HepG2 (cell line): ENCODE measurements at regions not wholly inside any gene's neighbourhood (a gene's known extent, or its start where the extent isn't known, plus 50 kb on each side); places are given as distances from the start of the nearest gene placed in this dataset.

Experiments
- ATAC-seq: fragments of 200-7000 bp; cut with Tn5 transposase; 3 replicates; pipeline ENCODE4 v1.9.1; 2020; ENCODE audit warnings: mild to moderate bottlenecking, moderate library complexity
- BruUV-seq: library from RNA; stranded (reverse); fragments of 400-500 nt; replicated peaks from 2 replicates; lab custom pipeline; 2021; lab: Mats Ljungman, UMichigan
- CTCF ChIA-PET: fragments of 300-600 bp; formaldehyde crosslinking; extraction: SDS; loops from one replicate; lab custom pipeline; 2021; ENCODE audit warnings: low total read pairs, inconsistent platforms, low intra/inter-chr PET ratio; lab: Yijun Ruan, JAX
- POLR2A ChIA-PET: fragments of 350-600 bp; sonication (Branson Sonifier 250); formaldehyde crosslinking; loops from one replicate; lab custom pipeline; 2020; ENCODE audit warnings: antibody characterized with exemption, inconsistent platforms; lab: Yijun Ruan, JAX
- DNase-seq: peaks from one replicate; pipeline ENCODE4 v3.0.0-alpha.2; 2015; ENCODE audit warnings: low spot score
- FAIRE-seq: peaks from 3 replicates; lab custom pipeline; 2011; peaks lifted over from hg19 to GRCh38; lab: Jason Lieb, UNC
- H2AFZ ChIP-seq: one replicate; pipeline ENCODE4 v1.6.1; 2011; ENCODE audit warnings: low read length, inconsistent platforms
- H3K27ac ChIP-seq: fragments of 300-600 bp; 3 replicates; pipeline ENCODE4 v1.8.0; 2011; ENCODE audit warnings: mixed run types, mild to moderate bottlenecking, mixed read lengths, low read length, inconsistent platforms; ENCODE audit not compliant: insufficient read depth; ENCODE audit errors: extremely low read length
- H3K27me3 ChIP-seq, 2 experiments: fragments of 200-600 bp in 1 of 2; 2 replicates in 1 of 2; 3 replicates in 1 of 2; pipeline versions ENCODE4 v1.6.0 to v1.8.0; 2011; ENCODE audit warnings: low read length in 2 of 2, mild to moderate bottlenecking in 2 of 2, moderate library complexity in 2 of 2, inconsistent platforms in 1 of 2; ENCODE audit not compliant: insufficient read depth in 2 of 2, control insufficient read depth in 1 of 2
- H3K36me3 ChIP-seq, 2 experiments: fragments of 200-600 bp in 1 of 2; replicated peaks in 1 of 2; 2 replicates in 1 of 2; 3 replicates in 1 of 2; pipeline versions ENCODE4 v1.5.1 to v1.8.0; 2011; ENCODE audit warnings: low read length in 2 of 2, inconsistent platforms in 1 of 2; ENCODE audit not compliant: insufficient read depth in 2 of 2, control insufficient read depth in 1 of 2
- H3K4me1 ChIP-seq: 2 replicates; pipeline ENCODE4 v1.5.1; 2012; ENCODE audit warnings: low read length, inconsistent platforms; ENCODE audit not compliant: insufficient read depth
- H3K4me2 ChIP-seq: 2 replicates; pipeline ENCODE4 v1.6.0; 2011; ENCODE audit warnings: low read depth, low read length, inconsistent platforms
- H3K4me3 ChIP-seq, 3 experiments: fragments of 200-600 bp in 1 of 3; sonication (generic), shearing (Covaris generic) in 1 of 3; replicated peaks in 1 of 3; 2 replicates each; pipeline ENCODE4 v1.5.1; 2011 to 2016; ENCODE audit warnings: low read length in 3 of 3, inconsistent platforms in 2 of 3, low read depth in 2 of 3, mild to moderate bottlenecking in 2 of 3, control low read depth in 1 of 3, mixed read lengths in 1 of 3; ENCODE audit not compliant: insufficient read depth in 1 of 3
- H3K79me2 ChIP-seq: one replicate; pipeline ENCODE4 v1.6.1; 2011; ENCODE audit warnings: low read length, inconsistent platforms; ENCODE audit not compliant: insufficient read depth
- H3K9ac ChIP-seq: 2 replicates; pipeline ENCODE4 v1.6.0; 2011; ENCODE audit warnings: mild to moderate bottlenecking, low read depth, low read length, inconsistent platforms; ENCODE audit not compliant: insufficient read depth
- H3K9me3 ChIP-seq: 2 replicates; pipeline ENCODE4 v1.5.1; 2012; ENCODE audit warnings: mild to moderate bottlenecking, low read length
- H4K20me1 ChIP-seq: 2 replicates; pipeline ENCODE4 v1.6.0; 2011; ENCODE audit warnings: inconsistent platforms, mild to moderate bottlenecking, low read length, moderate library complexity; ENCODE audit not compliant: insufficient read depth
- BRCA1 ChIP-seq: sonication (generic); formaldehyde crosslinking; IDR thresholded peaks from 2 replicates; pipeline ENCODE4 v1.4.0; 2020; ENCODE audit warnings: missing genetic modification reagents
- FOSL2 ChIP-seq: sonication (generic); formaldehyde crosslinking; IDR thresholded peaks from 2 replicates; pipeline ENCODE4 v1.4.0; 2020; ENCODE audit warnings: missing genetic modification reagents
- NFE2 ChIP-seq: sonication (generic); formaldehyde crosslinking; IDR thresholded peaks from 2 replicates; pipeline ENCODE4 v1.4.0; 2020; ENCODE audit warnings: missing genetic modification reagents
- NFKBIZ ChIP-seq: IDR thresholded peaks from 2 replicates; pipeline ENCODE4 v1.6.1; 2018; ENCODE audit warnings: missing genetic modification reagents, missing compliant biosample characterization
- SRSF9 ChIP-seq: fragments of 200-400 bp; formaldehyde crosslinking; IDR thresholded peaks from 2 replicates; pipeline ENCODE4 v1.6.1; 2018; ENCODE audit warnings: borderline replicate concordance, mild to moderate bottlenecking, low read depth, low read length; ENCODE audit not compliant: insufficient read depth, poor library complexity, severe bottlenecking
- TSC22D2 ChIP-seq: sonication (generic); formaldehyde crosslinking; IDR thresholded peaks from 2 replicates; pipeline ENCODE4 v1.5.1; 2020; ENCODE audit warnings: missing genetic modification reagents, mild to moderate bottlenecking, borderline replicate concordance
- ZBTB3 ChIP-seq: sonication (generic); formaldehyde crosslinking; IDR thresholded peaks from 2 replicates; pipeline ENCODE4 v1.4.0; 2020; ENCODE audit warnings: low read depth, mild to moderate bottlenecking, moderate library complexity, missing genetic modification reagents, borderline replicate concordance
- ZNF20 ChIP-seq: sonication (generic); formaldehyde crosslinking; IDR thresholded peaks from 2 replicates; pipeline ENCODE4 v1.4.0; 2020; ENCODE audit warnings: mild to moderate bottlenecking, moderate library complexity, missing genetic modification reagents
- WGBS: methylation state at CpG from one replicate; pipeline ENCODE4 v1.1.6; 2017; ENCODE audit warnings: low lambda C conversion rate; 5-methylcytosine and 5-hydroxymethylcytosine counted together
- in situ Hi-C: cut with HindIII; loops from 2 replicates; pipeline ENCODE4 v1.10.0; 2017; ENCODE audit warnings: low pct_unique_long_range_greater_than_20kb; ENCODE audit not compliant: extremely low pct_ligation_motif_present
- intact Hi-C: fragments of 100-400 bp; cut with micrococcal nuclease; formaldehyde crosslinking; loops from one replicate; pipeline ENCODE4 v1.10.0; 2022; ENCODE audit not compliant: unreplicated experiment
- TF ChIP-seq, protein P1 (sequence below): sonication (generic); formaldehyde crosslinking; IDR thresholded peaks from 2 replicates; pipeline ENCODE4 v1.8.0; 2022; ENCODE audit warnings: mild to moderate bottlenecking, missing genetic modification reagents, moderate library complexity
- TF ChIP-seq, protein P2 (sequence below): sonication (generic); formaldehyde crosslinking; IDR thresholded peaks from 2 replicates; pipeline ENCODE4 v1.4.0; 2020; ENCODE audit warnings: missing genetic modification reagents
- TF ChIP-seq, protein P3 (sequence below): sonication (generic); formaldehyde crosslinking; IDR thresholded peaks from 2 replicates; pipeline ENCODE4 v1.9.0; 2021; ENCODE audit warnings: missing genetic modification reagents, mild to moderate bottlenecking, borderline replicate concordance

DNA sequence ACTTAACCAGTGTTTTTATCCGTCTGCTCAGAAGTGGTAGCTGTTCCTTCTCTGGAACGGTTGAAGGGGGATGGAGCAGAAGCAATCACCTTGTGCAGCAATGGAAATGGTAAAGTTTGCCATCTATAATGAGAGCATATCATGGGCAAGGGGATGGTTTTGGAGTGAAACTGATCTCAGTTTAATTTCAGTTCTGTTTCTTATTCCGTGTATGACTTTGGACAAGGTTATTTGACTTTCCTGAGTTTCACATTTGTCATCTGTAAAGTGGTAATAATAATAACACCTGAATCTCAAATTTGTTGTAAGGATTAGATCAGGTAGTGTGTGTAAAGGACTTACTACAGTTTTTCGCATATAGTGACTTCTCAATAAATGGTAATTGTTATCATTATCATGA, 106.1 kb downstream of the PCSK1 start (continued):
- no peak for TF ChIP-seq TSC22D2
- no peak for TF ChIP-seq NFE2 (CRISPR knock-in tag)
- TF ChIP-seq, protein P1, sequence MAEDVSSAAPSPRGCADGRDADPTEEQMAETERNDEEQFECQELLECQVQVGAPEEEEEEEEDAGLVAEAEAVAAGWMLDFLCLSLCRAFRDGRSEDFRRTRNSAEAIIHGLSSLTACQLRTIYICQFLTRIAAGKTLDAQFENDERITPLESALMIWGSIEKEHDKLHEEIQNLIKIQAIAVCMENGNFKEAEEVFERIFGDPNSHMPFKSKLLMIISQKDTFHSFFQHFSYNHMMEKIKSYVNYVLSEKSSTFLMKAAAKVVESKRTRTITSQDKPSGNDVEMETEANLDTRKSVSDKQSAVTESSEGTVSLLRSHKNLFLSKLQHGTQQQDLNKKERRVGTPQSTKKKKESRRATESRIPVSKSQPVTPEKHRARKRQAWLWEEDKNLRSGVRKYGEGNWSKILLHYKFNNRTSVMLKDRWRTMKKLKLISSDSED (CRISPR knock-in tag) = no peak
- no peak for TF ChIP-seq BRCA1 (CRISPR knock-in tag)
- TF ChIP-seq, protein P2, sequence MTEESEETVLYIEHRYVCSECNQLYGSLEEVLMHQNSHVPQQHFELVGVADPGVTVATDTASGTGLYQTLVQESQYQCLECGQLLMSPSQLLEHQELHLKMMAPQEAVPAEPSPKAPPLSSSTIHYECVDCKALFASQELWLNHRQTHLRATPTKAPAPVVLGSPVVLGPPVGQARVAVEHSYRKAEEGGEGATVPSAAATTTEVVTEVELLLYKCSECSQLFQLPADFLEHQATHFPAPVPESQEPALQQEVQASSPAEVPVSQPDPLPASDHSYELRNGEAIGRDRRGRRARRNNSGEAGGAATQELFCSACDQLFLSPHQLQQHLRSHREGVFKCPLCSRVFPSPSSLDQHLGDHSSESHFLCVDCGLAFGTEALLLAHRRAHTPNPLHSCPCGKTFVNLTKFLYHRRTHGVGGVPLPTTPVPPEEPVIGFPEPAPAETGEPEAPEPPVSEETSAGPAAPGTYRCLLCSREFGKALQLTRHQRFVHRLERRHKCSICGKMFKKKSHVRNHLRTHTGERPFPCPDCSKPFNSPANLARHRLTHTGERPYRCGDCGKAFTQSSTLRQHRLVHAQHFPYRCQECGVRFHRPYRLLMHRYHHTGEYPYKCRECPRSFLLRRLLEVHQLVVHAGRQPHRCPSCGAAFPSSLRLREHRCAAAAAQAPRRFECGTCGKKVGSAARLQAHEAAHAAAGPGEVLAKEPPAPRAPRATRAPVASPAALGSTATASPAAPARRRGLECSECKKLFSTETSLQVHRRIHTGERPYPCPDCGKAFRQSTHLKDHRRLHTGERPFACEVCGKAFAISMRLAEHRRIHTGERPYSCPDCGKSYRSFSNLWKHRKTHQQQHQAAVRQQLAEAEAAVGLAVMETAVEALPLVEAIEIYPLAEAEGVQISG = no peak
- no peak for TF ChIP-seq ZNF20 (CRISPR knock-in tag)

DNA sequence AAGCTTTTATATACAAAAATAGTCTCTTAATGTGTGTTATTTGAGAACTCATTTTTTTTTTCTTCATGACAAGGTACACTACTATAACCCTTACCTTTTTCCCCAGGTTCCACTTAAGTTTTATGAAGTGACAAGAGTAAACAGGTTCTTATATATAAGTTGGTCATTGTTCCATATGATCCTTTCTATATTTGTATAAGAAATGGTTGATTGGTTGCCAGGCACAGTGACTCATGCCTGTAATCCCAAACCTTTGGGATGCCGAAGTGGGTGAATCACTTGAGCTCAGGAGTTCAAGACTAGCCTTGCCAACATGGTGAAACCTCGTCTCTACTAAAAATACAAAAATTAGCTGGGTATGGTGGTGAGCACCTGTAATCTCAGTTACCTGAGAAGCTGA, 108.3 kb downstream of the PCSK1 start:
- WGBS = 93% methylated on average over 2 of the region's 2 CpGs
- BruUV-seq = no TSS peak
- no peak for FAIRE-seq
- no peaks in the 10 kb centered on the region for H3K27me3 ChIP-seq
- H3K4me2 ChIP-seq = no peak overlapping the region
- no peak overlapping the region for H2AFZ ChIP-seq
- no peak for ATAC-seq
- DNase-seq = peak; percentile 22
- H3K9me3 ChIP-seq = no peaks in the 10 kb centered on the region
- H3K4me3 ChIP-seq = no peak overlapping the region
- TF ChIP-seq FOSL2 (CRISPR knock-in tag) = peak; percentile 74
- TF ChIP-seq NFKBIZ (CRISPR knock-in tag) = no peak
- no peak for TF ChIP-seq ZBTB3 (CRISPR knock-in tag)
- TF ChIP-seq, protein P3, sequence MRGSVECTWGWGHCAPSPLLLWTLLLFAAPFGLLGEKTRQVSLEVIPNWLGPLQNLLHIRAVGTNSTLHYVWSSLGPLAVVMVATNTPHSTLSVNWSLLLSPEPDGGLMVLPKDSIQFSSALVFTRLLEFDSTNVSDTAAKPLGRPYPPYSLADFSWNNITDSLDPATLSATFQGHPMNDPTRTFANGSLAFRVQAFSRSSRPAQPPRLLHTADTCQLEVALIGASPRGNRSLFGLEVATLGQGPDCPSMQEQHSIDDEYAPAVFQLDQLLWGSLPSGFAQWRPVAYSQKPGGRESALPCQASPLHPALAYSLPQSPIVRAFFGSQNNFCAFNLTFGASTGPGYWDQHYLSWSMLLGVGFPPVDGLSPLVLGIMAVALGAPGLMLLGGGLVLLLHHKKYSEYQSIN (CRISPR knock-in tag) = no peak
- TF ChIP-seq SRSF9 = no peak
- no peaks in the 10 kb centered on the region for H3K36me3 ChIP-seq
- no peak overlapping the region for H3K9ac ChIP-seq
- POLR2A ChIA-PET = no interaction called here
- in situ Hi-C loops (loop anchor here (25.0 kb wide), 1 partner anchor 687 kb away; the partner anchor contains the start of gene RFESD), intact Hi-C loops (no loop called here)
- peaks cover 15% of the 10 kb centered on the region for H3K4me1 ChIP-seq
- CTCF ChIA-PET = no interaction called here
- no peaks in the 10 kb centered on the region for H3K79me2 ChIP-seq
- no peaks in the 10 kb centered on the region for H4K20me1 ChIP-seq
- H3K27ac ChIP-seq = no peak overlapping the region
